Psoas muscle (tissue), 7 donors: ENCODE measurements at regions not wholly inside any gene's neighbourhood (a gene's known extent, or its start where the extent isn't known, plus 50 kb on each side); places are given as distances from the start of the nearest gene placed in this dataset.

Experiments used
- ATAC-seq, 4 donors: fragments of 200-7000 bp; cut with Tn5 transposase; one replicate each; pipeline ENCODE4 v1.9.1; 2020; ENCODE audit warnings: moderate library complexity in 3 of 4, mild to moderate bottlenecking in 2 of 4
- DNase-seq, 2 donors: peaks; one replicate each; pipeline ENCODE4 v3.0.0-alpha.2; 2020
- H3K27ac ChIP-seq: fragments of 200-600 bp; one replicate; pipeline ENCODE4 v1.8.0; 2022
- H3K27me3 ChIP-seq, 3 donors: fragments of 200-600 bp in 1 of 3; one replicate each; pipeline versions ENCODE4 v1.6.1 to v1.8.0; 2013 to 2022; ENCODE audit warnings: low read length in 2 of 3, mild to moderate bottlenecking in 2 of 3, moderate library complexity in 1 of 3; ENCODE audit not compliant: insufficient read depth in 3 of 3
- H3K36me3 ChIP-seq, 2 donors: fragments of 200-600 bp in 1 of 2; one replicate each; pipeline versions ENCODE4 v1.6.1 to v1.8.0; 2013 to 2022; ENCODE audit warnings: low read depth in 1 of 2, mild to moderate bottlenecking in 1 of 2, moderate library complexity in 1 of 2; ENCODE audit not compliant: insufficient read depth in 1 of 2
- H3K4me1 ChIP-seq: fragments of 200-600 bp; one replicate; pipeline ENCODE4 v1.8.0; 2022
- H3K4me3 ChIP-seq: fragments of 200-600 bp; one replicate; pipeline ENCODE4 v1.8.0; 2022; ENCODE audit warnings: mild to moderate bottlenecking
- H3K9me3 ChIP-seq: fragments of 200-600 bp; one replicate; pipeline ENCODE4 v1.8.0; 2022
- WGBS, 3 donors: extraction: QIAGEN DNeasy Blood & Tissue Kit; methylation state at CpG; one replicate each; pipeline versions ENCODE4 v1.1.6 to v1.1.7; 2013; 5-methylcytosine and 5-hydroxymethylcytosine counted together
- intact Hi-C, 2 donors: fragments of 100-400 bp; cut with DNase I; formaldehyde crosslinking; loops; one replicate each; pipeline versions ENCODE4 v1.11.0 to v1.14.2; 2022
- TF ChIP-seq, protein P1 (sequence below): fragments of 200-600 bp; IDR thresholded peaks from one replicate; pipeline ENCODE4 v1.8.0; 2022; ENCODE audit warnings: antibody characterized with exemption
- donor health status: healthy with polysubstance abuse.
- donor health status: DM: no; HTN: no; CAD: no; lungs with moderate emphysema.
- donor health status: Bipolar disorder and iron deficiency.
- donor health status: healthy.
- donor health status: DM: yes; HTN: yes; CAD: no.
- donor health status: DM: no; HTN: no; CAD: no.
- donor health status: DM: yes; HTN: yes; CAD: no.

DNA sequence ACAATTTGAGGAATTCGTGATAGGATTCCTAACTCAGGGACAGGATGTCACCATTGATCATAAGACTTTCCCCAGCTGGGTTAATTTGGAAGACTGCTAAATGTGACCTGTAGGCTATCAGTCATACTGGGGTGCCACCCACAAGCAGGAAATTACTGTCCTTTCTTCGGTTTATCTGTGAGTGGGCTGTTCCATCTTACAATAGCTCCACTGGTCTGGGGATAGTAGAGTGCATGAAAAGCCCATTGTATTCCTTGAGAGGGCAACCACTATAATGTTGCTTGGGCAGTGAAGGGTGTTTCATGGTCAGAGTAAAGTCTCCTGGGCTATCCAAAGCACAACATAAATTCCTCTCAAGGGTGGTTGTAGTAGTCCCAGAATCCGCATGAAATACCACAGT is 1523.0 kb upstream of the B3GALT2 start:
- no peak overlapping the region for H3K4me3 ChIP-seq
- DNase-seq (no peak), ATAC-seq (no peak)
- no peaks in the 10 kb centered on the region for H3K9me3 ChIP-seq
- no peak overlapping the region for H3K27ac ChIP-seq
- no peaks in the 10 kb centered on the region for H3K36me3 ChIP-seq
- intact Hi-C loops, result no loop called here
- TF ChIP-seq, protein P1, sequence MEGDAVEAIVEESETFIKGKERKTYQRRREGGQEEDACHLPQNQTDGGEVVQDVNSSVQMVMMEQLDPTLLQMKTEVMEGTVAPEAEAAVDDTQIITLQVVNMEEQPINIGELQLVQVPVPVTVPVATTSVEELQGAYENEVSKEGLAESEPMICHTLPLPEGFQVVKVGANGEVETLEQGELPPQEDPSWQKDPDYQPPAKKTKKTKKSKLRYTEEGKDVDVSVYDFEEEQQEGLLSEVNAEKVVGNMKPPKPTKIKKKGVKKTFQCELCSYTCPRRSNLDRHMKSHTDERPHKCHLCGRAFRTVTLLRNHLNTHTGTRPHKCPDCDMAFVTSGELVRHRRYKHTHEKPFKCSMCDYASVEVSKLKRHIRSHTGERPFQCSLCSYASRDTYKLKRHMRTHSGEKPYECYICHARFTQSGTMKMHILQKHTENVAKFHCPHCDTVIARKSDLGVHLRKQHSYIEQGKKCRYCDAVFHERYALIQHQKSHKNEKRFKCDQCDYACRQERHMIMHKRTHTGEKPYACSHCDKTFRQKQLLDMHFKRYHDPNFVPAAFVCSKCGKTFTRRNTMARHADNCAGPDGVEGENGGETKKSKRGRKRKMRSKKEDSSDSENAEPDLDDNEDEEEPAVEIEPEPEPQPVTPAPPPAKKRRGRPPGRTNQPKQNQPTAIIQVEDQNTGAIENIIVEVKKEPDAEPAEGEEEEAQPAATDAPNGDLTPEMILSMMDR, result no peak
- no peaks in the 10 kb centered on the region for H3K4me1 ChIP-seq
- 83 to 88% (median 83%) methylated on average over 3 of the region's 3 CpGs for WGBS, 3 donors
- no peaks in the 10 kb centered on the region for H3K27me3 ChIP-seq

DNA sequence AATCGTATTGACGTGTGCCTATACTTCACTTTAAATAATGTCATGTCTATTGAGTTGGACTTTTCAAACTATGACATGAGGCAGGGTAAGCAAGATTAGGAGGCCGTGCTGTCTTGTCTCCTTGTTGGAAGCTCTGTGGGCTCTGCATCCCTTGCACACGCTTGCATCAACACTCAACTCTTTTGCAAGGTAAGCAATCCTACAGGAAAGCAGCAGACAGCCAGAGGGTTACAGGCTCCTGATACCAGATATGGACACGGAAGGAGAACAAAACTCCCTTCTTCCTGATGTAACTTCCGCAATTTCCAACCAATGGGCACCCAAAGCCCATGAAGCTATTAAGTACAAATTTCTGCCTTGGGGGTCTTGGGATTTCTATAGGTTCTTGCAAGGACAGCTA is 1520.7 kb upstream of the B3GALT2 start:
- H3K36me3 ChIP-seq, result no peaks in the 10 kb centered on the region
- no peak overlapping the region for H3K27ac ChIP-seq
- no peak for ATAC-seq
- DNase-seq, result no peak
- no peaks in the 10 kb centered on the region for H3K27me3 ChIP-seq
- H3K9me3 ChIP-seq, result no peaks in the 10 kb centered on the region
- H3K4me1 ChIP-seq, result no peaks in the 10 kb centered on the region
- intact Hi-C loops, result no loop called here
- TF ChIP-seq, protein P1, result no peak
- no peak overlapping the region for H3K4me3 ChIP-seq
- 86 to 90% (median 90%) methylated on average over 6 of the region's 6 CpGs for WGBS, 3 donors

DNA sequence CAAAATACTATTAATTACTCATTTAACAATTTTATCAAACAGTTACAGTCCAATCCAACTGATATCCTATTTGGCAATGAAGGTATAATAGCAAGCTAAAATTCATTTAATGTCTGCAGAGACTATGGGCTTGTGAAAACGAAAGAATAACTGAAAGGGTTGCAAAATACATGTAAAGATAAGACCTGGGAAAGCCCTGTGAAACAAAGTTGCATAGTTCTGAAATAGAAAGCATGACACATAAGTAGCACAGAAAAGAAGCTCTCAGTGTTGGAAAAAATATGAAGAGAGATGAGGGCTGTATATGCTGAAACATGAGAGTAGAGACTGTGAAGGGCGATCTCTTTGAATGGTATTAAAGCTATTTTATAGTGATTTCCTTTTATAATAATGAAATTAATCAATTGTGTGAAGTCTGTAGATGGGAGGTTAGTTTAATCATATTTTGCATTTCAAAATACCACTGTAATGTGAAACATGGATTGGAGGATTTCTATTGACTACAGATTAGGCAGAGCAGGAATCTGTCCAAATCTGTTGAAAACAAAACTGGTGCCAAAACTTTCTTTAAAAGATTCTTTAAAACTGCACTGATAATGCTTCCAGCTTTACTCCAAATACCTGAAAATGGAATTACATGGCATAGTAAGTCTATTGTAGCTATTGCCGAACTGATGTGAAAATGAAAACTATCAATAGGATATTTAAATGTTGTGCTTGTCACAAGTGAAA is 1518.9 kb upstream of the B3GALT2 start:
- H3K36me3 ChIP-seq, result no peaks in the 10 kb centered on the region
- DNase-seq, result no peak
- no peaks in the 10 kb centered on the region for H3K4me1 ChIP-seq
- TF ChIP-seq, protein P1, result no peak
- no peak for ATAC-seq
- 33 to 66% (median 44%) methylated on average over 3 of the region's 3 CpGs for WGBS, 3 donors
- intact Hi-C loops, result no loop called here
- no peak overlapping the region for H3K27ac ChIP-seq
- H3K9me3 ChIP-seq, result no peaks in the 10 kb centered on the region
- no peaks in the 10 kb centered on the region for H3K27me3 ChIP-seq
- no peak overlapping the region for H3K4me3 ChIP-seq

DNA sequence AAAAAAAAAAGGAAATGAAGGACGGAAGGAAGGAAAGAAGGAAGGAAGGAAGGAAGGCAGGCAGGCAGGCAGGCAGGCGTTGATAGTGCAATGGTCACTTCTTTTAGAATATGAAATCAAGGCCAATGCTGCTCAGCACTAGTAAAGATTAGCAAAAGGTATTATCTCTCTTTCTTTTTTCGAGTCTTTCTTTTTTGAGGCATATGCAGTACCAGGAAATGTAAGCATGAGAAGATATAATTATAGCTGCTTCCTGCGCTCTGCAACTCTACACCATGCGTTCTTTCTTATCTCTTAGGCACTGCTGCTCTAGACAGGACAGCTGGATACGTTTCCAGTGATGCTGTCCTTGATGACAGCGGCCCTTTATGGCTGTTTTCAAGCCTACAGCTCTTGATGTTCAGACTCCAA is 1512.5 kb upstream of the B3GALT2 start:
- no peaks in the 10 kb centered on the region for H3K9me3 ChIP-seq
- ATAC-seq (no peak), DNase-seq (no peak)
- intact Hi-C loops, result no loop called here
- H3K36me3 ChIP-seq, result no peaks in the 10 kb centered on the region
- no peaks in the 10 kb centered on the region for H3K27me3 ChIP-seq
- TF ChIP-seq, protein P1, result no peak
- H3K4me1 ChIP-seq, result no peaks in the 10 kb centered on the region
- WGBS, 3 donors, result 63 to 74% (median 73%) methylated on average over 7 of the region's 7 CpGs
- no peak overlapping the region for H3K27ac ChIP-seq
- H3K4me3 ChIP-seq, result no peak overlapping the region

DNA sequence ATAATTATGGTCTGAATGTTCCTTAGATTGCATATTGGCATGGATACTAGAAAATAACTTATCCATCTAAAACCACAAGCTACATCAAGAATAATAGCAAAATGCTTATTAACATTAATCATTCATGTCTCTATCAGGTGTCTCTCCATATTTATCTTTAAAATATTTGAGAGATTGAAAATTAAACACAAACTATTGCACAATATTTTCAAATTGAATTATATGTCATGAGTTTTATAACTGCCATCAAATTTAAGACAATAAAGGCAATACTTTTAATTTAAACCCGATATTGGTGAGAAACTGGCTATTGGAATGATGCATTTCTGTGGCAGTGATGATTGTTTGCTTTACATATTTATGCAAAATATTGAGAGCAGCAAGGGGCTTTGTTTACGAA is 1506.8 kb upstream of the B3GALT2 start:
- H3K4me1 ChIP-seq, result no peaks in the 10 kb centered on the region
- ATAC-seq (no peak), DNase-seq (no peak)
- no peaks in the 10 kb centered on the region for H3K36me3 ChIP-seq
- no peaks in the 10 kb centered on the region for H3K9me3 ChIP-seq
- no peak overlapping the region for H3K27ac ChIP-seq
- TF ChIP-seq, protein P1, result no peak
- H3K27me3 ChIP-seq, result no peaks in the 10 kb centered on the region
- intact Hi-C loops, result no loop called here
- WGBS, 3 donors, result 84 to 92% (median 84%) methylated on average over 2 of the region's 2 CpGs
- H3K4me3 ChIP-seq, result no peak overlapping the region
